ENCODE measurements at regions not wholly inside any gene's neighbourhood (a gene's known extent, or its start where the extent isn't known, plus 50 kb on each side); places are given as distances from the start of the nearest gene placed in this dataset.
"Not testable (repeated sequence)": the region's sequence is repeated elsewhere in the genome, so short reads cannot be mapped to it uniquely, and the experiment has no call there.

DNA sequence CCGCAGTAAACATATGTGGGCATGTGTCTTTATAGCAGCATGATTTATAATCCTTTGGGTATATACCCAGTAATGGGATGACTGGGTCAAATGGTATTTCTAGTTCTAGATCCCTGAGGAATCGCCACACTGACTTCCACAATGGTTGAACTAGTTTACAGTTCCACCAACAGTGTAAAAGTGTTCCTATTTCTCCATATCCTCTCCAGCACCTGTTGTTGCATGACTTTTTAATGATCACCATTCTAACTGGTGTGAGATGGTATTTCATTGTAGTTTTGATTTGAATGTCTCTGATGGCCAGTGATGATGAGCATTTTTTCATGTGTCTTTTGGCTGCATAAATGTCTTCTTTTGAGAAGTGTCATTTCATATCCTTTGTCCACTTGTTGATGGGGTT, 238.6 kb upstream of the ZNF337 start:
- TF ChIP-seq, protein P1, sequence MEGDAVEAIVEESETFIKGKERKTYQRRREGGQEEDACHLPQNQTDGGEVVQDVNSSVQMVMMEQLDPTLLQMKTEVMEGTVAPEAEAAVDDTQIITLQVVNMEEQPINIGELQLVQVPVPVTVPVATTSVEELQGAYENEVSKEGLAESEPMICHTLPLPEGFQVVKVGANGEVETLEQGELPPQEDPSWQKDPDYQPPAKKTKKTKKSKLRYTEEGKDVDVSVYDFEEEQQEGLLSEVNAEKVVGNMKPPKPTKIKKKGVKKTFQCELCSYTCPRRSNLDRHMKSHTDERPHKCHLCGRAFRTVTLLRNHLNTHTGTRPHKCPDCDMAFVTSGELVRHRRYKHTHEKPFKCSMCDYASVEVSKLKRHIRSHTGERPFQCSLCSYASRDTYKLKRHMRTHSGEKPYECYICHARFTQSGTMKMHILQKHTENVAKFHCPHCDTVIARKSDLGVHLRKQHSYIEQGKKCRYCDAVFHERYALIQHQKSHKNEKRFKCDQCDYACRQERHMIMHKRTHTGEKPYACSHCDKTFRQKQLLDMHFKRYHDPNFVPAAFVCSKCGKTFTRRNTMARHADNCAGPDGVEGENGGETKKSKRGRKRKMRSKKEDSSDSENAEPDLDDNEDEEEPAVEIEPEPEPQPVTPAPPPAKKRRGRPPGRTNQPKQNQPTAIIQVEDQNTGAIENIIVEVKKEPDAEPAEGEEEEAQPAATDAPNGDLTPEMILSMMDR (IDR thresholded peaks at IDR 0.05) = not testable (repeated sequence)
- TF ChIP-seq POLR2A (IDR thresholded peaks at IDR 0.05) = not testable (repeated sequence)
